ENCODE measurements at regions not wholly inside any gene's neighbourhood (a gene's known extent, or its start where the extent isn't known, plus 50 kb on each side); places are given as distances from the start of the nearest gene placed in this dataset.

DNA sequence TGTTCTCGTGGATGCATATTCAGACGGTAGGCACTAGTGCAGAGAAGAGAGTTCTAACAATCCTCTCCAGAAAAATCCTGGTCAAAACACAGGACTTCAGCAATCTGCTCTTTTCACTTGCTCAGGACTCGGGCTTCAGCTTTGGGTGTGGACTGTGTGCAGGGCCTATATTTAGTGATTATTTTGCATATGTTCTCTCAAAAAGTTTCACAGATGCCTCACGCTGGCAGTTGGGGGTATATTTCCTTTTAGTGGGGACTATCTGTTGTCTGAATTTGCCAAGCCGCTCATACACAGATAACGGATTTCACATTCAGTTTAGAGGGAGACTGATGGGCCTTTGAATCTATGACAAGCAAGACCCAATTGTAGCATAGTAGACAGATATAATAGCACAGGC, 54.4 kb upstream of the LRRN1 start:
- TF ChIP-seq POLR2A (IDR thresholded peaks at IDR 0.05; ENCODE audit: low read length) (no peak), GATA1 (IDR thresholded peaks at IDR 0.05; ENCODE audit: low read depth, low read length) (no peak)
